ENCODE measurements at regions not wholly inside any gene's neighbourhood (a gene's known extent, or its start where the extent isn't known, plus 50 kb on each side); places are given as distances from the start of the nearest gene placed in this dataset.

- intact Hi-C loops (cut with micrococcal nuclease) (no loop called here), dilution Hi-C loops (cut with MboI; ENCODE audit: extremely low pct_ligation_motif_present, low sequenced_read_pairs) (no loop called here)
- no peak for FAIRE-seq
Observed at GRCh38 chr12:77248036-77248435, 182.7 kb upstream of the E2F7 start.

GRCh38 chr12:77247542-77247941 is 182.2 kb upstream of the E2F7 start:
- H4K20me1 ChIP-seq (replicated peaks; ENCODE audit: control insufficient read depth, extremely low read depth, insufficient read depth, low read length), result no peaks in the 10 kb centered on the region
- TF ChIP-seq FOS (IDR thresholded peaks at IDR 0.05; ENCODE audit: borderline replicate concordance, insufficient read depth, low read length) (no peak), MAX (IDR thresholded peaks at IDR 0.05; ENCODE audit: insufficient read depth, insufficient read length) (no peak), EZH2 (IDR thresholded peaks at IDR 0.05; ENCODE audit: borderline replicate concordance, low read depth, low read length, severe bottlenecking) (no peak)
- BruUV-seq (replicated peaks), result no TSS peak
- no peaks in the 10 kb centered on the region for H3K4me1 ChIP-seq (ENCODE audit: control insufficient read depth, extremely low read depth, insufficient read depth, low read length)
- CTCF ChIA-PET, result interaction anchor here (1.2 to 1.7 kb wide), 2 partner anchors 18 to 20 kb away, joined by 4 to 5 read pairs; no protein-coding TSS in a partner anchor
- POLR2A ChIA-PET, result no interaction called here
- H3K27ac ChIP-seq (ENCODE audit: insufficient read depth, low read depth, low read length), result no peak overlapping the region
- H3K9ac ChIP-seq (replicated peaks; ENCODE audit: extremely low read depth, insufficient read depth, low read length), result no peak overlapping the region
- H2AFZ ChIP-seq (ENCODE audit: low read depth, low read length), result no peak overlapping the region
- intact Hi-C loops (cut with micrococcal nuclease) (no loop called here), dilution Hi-C loops (cut with MboI; ENCODE audit: extremely low pct_ligation_motif_present, low sequenced_read_pairs) (no loop called here)
- H3K9me1 ChIP-seq (replicated peaks; ENCODE audit: control insufficient read depth, extremely low read depth, insufficient read depth, low read length), result no peaks in the 10 kb centered on the region
- no peaks in the 10 kb centered on the region for H3K36me3 ChIP-seq (ENCODE audit: control insufficient read depth in 2 of 2, extremely low read depth in 1 of 2, insufficient read depth in 2 of 2, low read length in 2 of 2)
- no peak for FAIRE-seq
- no peaks in the 10 kb centered on the region for H3K79me2 ChIP-seq (ENCODE audit: control insufficient read depth, insufficient read depth, low read length)
- no peak overlapping the region for H3K4me2 ChIP-seq (ENCODE audit: insufficient read depth, low read length)
- H3K27me3 ChIP-seq (ENCODE audit: control insufficient read depth in 2 of 2, insufficient read depth in 2 of 2, low read length in 2 of 2), result peaks cover 3 to 7% of the 10 kb centered on the region in 2 experiments
- H3K9me3 ChIP-seq (replicated peaks; ENCODE audit: control insufficient read depth, insufficient read depth, low read length), result no peaks in the 10 kb centered on the region
- no peak for DNase-seq (ENCODE audit: low read depth, low spot score)
- no peak overlapping the region for H3K4me3 ChIP-seq (replicated peaks in 1 of 3; ENCODE audit: insufficient read depth in 1 of 3, low read depth in 1 of 3, low read length in 3 of 3)

More at GRCh38 chr12:77248036-77248435, 182.7 kb upstream of the E2F7 start:
- ChIA-PET CTCF (interaction anchor here (1.7 kb wide), 1 partner anchor 18 kb away, joined by 4 read pairs; no protein-coding TSS in a partner anchor), POLR2A (no interaction called here)
- H4K20me1 ChIP-seq (replicated peaks; ENCODE audit: control insufficient read depth, extremely low read depth, insufficient read depth, low read length), result no peaks in the 10 kb centered on the region
- no peaks in the 10 kb centered on the region for H3K4me1 ChIP-seq (ENCODE audit: control insufficient read depth, extremely low read depth, insufficient read depth, low read length)
- no peaks in the 10 kb centered on the region for H3K36me3 ChIP-seq (ENCODE audit: control insufficient read depth in 2 of 2, extremely low read depth in 1 of 2, insufficient read depth in 2 of 2, low read length in 2 of 2)
- H3K79me2 ChIP-seq (ENCODE audit: control insufficient read depth, insufficient read depth, low read length), result no peaks in the 10 kb centered on the region
- H3K4me3 ChIP-seq (replicated peaks in 1 of 3; ENCODE audit: insufficient read depth in 1 of 3, low read depth in 1 of 3, low read length in 3 of 3), result no peak overlapping the region
- H3K27me3 ChIP-seq (ENCODE audit: control insufficient read depth in 2 of 2, insufficient read depth in 2 of 2, low read length in 2 of 2), result peaks cover 3 to 7% of the 10 kb centered on the region in 2 experiments
- no peaks in the 10 kb centered on the region for H3K9me1 ChIP-seq (replicated peaks; ENCODE audit: control insufficient read depth, extremely low read depth, insufficient read depth, low read length)
- H3K9me3 ChIP-seq (replicated peaks; ENCODE audit: control insufficient read depth, insufficient read depth, low read length), result no peaks in the 10 kb centered on the region
- TF ChIP-seq JUN (IDR thresholded peaks at IDR 0.05; ENCODE audit: borderline replicate concordance, insufficient read depth, insufficient read length, low read depth) (no peak), EZH2 (IDR thresholded peaks at IDR 0.05; ENCODE audit: borderline replicate concordance, low read depth, low read length, severe bottlenecking) (no peak), GATA2 (IDR thresholded peaks at IDR 0.05; ENCODE audit: insufficient read depth, insufficient read length, low read depth, low read length) (no peak), MAX (IDR thresholded peaks at IDR 0.05; ENCODE audit: insufficient read depth, insufficient read length) (no peak), POLR2AphosphoS5 (IDR thresholded peaks at IDR 0.05; ENCODE audit: insufficient read depth, low read depth, low read length) (no peak)
- no TSS peak for BruUV-seq (replicated peaks)
- no peak overlapping the region for H3K27ac ChIP-seq (ENCODE audit: insufficient read depth, low read depth, low read length)
- DNase-seq (ENCODE audit: low read depth, low spot score), result no peak
- H3K4me2 ChIP-seq (ENCODE audit: insufficient read depth, low read length), result no peak overlapping the region
- no peak overlapping the region for H2AFZ ChIP-seq (ENCODE audit: low read depth, low read length)
- H3K9ac ChIP-seq (replicated peaks; ENCODE audit: extremely low read depth, insufficient read depth, low read length), result no peak overlapping the region

Measured in endothelial cell of umbilical vein (primary cell).